ENCODE measurements at regions not wholly inside any gene's neighbourhood (a gene's known extent, or its start where the extent isn't known, plus 50 kb on each side); places are given as distances from the start of the nearest gene placed in this dataset.
"Not testable (repeated sequence)": the region's sequence is repeated elsewhere in the genome, so short reads cannot be mapped to it uniquely, and the experiment has no call there.

GRCh38 chr2:121055501-121055900 lies 229.5 kb downstream of the TFCP2L1 start:
- CTCF ChIA-PET = no interaction called here
- POLR2A ChIA-PET = no interaction called here

- ChIA-PET POLR2A (no interaction called here), CTCF (no interaction called here)
Observed at GRCh38 chr2:121058852-121059558, 226.0 kb downstream of the TFCP2L1 start.

DNA sequence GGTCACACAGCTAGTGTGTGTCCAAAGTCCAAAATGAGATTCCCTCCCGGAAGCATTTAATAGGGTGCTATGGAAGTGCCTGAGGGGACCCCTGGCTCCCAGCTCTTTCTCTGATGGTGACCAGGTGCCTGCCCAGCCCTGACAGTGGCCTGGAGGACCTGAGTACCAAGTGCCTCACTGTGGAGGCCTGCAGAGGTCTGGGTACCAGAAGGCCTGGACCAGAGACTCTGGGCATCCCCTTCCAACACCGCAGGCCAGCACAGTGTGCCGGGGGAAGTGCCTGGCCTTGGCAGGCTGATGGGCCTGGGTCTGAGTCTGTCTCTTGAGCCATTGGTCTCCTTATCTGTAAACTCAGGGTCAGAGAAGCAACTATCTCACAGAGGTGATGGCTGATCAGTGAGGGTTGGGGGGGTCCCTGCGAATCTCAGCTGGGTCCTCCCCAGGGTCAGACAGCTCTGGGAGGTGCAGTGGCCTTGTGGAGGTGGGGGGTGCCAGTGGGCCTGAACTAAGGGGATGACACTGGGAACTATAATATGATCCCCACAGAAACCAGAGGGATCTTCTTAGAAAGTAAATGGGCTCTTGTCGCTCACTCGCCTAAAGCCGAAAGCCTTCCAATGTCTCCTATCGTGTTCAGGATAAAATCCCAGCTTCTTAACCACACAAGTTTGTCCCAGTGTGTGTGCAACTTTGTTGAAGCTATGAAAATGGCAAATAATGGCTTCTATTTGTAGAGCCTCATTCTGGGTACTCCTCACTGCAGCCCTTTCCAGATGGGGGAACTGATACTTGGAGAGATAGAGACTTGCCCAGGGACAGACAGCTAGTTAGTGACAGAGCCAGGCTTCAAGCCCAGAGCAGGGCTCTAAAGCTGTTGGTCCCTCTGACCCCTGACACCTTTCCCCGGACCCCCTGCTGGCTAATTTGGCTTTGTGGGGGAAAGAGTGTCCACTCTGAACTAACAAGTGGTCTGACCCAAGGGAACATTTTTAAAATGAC lies 225.1 kb downstream of the TFCP2L1 start:
- ChIA-PET POLR2A (no interaction called here), CTCF (no interaction called here)

GRCh38 chr2:121061633-121062032 lies 223.4 kb downstream of the TFCP2L1 start:
- ChIA-PET POLR2A (no interaction called here), CTCF (no interaction called here)

DNA sequence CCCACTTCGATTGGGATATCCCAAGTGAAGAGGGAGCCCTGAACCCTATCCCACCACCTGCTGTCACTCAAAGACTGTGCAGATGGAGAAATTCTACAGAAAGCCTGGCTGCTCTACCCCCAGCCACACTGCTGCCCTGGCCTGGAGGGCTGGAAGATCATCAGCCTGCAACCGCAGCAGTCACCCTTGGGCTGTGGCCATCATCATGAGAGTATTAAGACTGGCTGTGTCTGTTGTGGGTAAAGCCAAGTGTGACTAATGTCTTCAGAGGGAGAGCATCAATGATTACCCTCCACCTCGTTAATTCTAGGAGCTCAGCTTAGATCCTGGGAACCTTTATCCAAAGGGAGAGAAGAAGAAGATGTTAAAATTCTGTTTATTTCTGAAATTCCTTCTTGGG lies 221.5 kb downstream of the TFCP2L1 start:
- ChIA-PET CTCF (no interaction called here), POLR2A (no interaction called here)

DNA sequence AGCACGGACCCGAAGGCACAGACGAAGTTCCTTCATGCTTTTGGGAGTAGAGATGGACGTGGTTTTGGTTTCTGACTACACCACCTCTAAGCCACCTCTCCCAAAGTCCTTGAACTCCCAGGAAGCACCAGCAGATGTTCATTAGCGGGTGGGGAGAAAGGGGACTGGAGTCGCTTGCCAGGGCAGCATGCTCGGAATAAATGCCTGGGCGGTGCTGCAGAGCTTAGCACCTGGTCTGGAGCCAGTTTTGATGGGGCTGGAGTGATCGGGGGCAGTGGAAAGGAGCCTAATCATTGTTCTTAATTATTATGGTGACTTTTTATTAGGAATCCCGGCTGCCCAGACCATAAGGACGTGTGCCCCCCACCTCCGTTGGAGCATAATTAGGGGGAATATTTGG lies 220.8 kb downstream of the TFCP2L1 start:
- POLR2A ChIA-PET = no interaction called here
- CTCF ChIA-PET = no interaction called here

DNA sequence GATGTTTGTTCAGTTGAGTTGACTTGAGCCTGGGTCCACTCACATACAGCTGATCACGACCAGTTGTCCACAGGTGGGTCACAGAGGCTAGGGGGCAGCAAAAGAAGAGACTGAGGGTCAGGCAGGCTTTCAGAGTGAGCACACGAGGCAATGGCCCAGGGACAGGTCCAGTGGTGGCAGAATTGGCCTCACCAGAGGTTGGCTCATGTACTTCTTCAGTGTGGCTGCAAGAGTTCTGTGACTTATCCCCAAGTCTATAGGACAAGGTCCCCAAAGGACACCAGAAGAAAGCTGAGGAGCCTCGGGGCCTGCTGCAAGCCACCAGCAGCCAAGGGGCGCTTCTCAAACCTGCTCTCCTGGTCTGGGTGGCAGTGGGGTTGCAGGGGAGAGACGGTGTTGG lies 219.8 kb downstream of the TFCP2L1 start:
- CTCF ChIA-PET = no interaction called here
- POLR2A ChIA-PET = no interaction called here

- ChIA-PET CTCF (no interaction called here), POLR2A (no interaction called here)
Observed at GRCh38 chr2:121066526-121066925, 218.5 kb downstream of the TFCP2L1 start.

DNA sequence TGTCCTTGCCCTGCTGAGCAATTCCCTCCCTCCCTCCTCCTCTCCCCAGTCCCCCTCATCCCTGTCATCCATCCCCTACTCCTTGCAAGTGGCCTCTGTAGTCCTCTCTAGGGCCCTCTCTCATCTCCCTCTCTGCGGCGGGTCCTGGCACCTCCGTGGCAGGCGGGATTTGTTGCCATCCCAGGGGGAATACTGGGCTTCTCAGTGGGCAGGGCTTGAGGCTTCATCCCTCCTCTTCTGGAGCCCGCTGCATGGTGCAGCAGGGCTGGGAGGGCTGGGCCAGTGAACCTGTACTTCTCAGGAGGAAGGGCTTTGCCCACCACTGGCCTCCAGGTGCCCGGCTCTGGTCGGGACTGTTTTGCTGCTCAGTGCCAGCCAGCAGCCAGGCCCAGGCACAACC lies 216.2 kb downstream of the TFCP2L1 start:
- POLR2A ChIA-PET = no interaction called here
- CTCF ChIA-PET = no interaction called here

- POLR2A ChIA-PET = no interaction called here
Observed at GRCh38 chr2:121069434-121069969, 215.5 kb downstream of the TFCP2L1 start.

DNA sequence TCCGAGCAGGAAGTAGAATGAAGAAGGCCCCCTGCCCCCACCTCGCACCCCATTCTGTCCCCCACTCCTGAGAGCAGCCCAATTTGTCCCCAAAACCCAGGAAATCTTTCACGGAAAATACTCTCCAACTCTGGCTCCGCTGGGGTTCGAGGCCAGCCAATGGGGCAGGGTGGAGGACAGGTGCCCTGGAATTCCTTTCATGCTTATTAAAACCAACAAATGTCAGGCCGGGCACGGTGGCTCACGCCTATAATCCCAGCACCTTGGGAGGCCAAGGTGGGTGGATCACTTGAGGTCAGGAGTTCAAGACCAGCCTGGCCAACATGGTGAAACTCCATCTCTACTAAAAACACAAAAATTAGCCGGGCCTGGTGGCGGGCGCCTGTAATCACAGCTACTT lies 214.9 kb downstream of the TFCP2L1 start:
- POLR2A ChIA-PET, CTCF ChIA-PET: not testable (repeated sequence)

More at GRCh38 chr2:121069434-121069969, 215.5 kb downstream of the TFCP2L1 start:
- CTCF ChIA-PET = no interaction called here

- CTCF ChIA-PET = interaction anchor here (0.5 kb wide), 1 partner anchor 47 kb away, joined by 3 read pairs; no protein-coding TSS in a partner anchor
- POLR2A ChIA-PET = no interaction called here
Observed at GRCh38 chr2:121071034-121071504, 213.9 kb downstream of the TFCP2L1 start.

DNA sequence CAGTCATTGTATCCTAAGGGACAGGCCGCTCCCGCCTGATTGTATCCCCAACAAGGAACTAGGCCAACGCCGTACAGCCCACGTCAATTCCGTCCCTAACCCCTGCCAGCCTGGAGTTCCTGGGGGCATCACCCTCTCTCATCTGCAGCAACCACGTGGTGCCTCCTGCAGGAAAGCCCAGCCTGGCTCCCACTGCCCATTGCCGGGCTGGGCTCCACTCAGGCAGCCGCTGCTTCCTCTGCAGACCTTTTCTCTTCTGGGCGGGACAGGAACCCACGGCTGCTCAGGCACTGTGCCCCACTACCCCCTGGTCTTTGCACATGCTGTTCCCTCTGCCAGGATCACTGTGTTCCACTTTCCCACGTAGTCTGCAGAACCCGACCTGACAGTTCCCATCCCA lies 212.2 kb downstream of the TFCP2L1 start:
- ChIA-PET CTCF (no interaction called here), POLR2A (no interaction called here)

DNA sequence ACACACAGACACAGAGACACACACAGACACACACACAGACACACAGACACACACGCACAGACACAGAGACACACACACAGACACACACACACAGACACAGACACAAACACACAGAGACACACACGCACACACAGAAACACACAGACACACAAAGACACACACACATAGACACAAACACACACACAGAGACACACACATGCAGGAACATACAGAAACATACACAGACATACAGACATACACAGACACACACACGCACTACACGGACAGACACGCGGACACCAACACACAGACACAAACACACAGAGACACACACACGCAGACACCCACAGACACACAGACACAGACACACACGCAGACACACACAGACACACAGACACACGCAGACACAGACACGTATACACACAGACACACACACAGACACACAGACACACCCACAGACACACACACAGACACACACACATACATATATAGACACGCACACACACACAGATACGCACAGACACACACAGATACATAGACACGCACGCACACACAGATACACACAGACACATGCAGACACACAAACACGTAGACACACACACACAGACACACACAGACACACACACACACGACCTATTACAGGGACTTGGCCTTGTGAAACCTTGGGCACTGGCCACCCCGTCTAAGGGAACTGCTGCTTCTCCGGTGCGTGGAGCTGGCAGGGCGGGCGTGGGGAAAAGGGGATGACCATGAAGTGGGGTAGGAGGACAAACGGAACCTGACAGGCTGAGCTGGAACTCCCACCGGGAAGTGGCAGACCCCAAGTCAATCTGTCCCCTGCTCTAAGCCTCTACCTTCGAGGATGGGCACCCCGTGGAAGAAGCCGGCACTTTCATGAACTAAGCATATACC lies 211.4 kb downstream of the TFCP2L1 start:
- ChIA-PET CTCF (no interaction called here), POLR2A (no interaction called here)

GRCh38 chr2:121074293-121074932 lies 210.6 kb downstream of the TFCP2L1 start:
- ChIA-PET POLR2A (no interaction called here), CTCF (no interaction called here)

DNA sequence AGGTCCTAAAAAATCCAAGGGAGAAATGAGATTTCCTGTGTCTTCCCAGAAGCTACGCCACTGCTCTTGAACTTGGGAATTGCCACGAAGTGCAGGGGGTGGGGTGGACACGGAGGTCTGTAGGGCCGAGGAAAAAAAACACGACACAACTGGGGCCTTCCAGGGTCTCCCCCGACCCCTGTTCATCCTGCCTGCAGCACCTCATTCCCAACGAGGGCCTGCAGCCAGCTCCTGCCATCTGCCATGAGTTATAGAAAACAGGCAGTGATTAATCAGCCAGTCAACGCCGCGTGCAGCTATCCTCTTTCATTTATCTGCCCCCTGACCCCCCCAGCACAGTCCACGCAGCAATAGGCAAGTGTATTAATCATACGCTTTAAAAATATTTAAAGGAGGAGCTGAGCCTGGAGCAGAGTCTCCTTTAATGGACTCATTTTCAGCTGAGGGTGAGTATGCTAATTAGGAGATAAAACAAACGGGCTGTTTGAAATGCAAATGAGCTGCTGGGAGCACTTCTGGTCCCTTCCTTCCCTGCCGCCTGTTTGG lies 209.9 kb downstream of the TFCP2L1 start:
- POLR2A ChIA-PET = no interaction called here
- CTCF ChIA-PET = no interaction called here

DNA sequence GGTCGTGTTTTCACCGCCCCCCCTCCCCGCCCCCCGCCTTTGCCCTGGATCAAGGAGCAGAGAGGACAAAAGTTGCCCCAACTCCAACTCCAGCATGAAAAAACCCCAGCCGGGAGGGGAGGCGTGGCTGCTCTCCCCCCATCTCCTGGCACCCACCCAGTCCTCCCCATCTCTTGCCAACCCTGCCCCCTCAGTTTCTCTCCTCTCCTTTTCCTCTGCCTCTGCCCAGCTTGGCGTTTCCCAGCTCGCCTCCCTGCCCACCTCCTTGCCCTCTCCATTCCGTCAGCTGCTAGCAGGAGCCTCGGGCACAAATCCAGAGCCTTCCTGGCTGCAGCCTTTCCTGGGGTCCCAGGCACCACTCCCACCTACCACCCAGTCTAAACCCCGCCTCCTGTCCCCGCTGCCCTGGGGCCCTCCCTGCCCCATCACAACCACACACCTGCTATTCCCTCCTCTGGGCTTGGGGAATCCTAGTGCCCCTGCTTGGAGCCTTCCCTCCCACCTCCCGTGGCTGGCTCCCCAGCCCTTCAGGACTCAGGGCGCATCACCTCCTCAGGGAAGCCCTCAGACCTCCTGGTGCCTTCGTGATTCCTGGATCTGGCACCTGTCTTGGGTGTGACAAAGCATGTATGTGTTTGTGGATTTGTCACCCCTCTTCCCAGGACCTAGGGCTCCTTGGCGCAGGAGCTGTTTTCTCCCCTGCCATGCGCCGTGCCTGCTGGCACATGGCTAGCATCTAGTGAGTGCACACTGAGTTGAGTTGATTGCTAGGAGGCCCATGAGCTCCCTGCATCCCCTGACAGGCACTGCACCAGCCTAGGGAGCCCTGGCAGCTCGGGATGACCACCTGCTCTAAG lies 209.1 kb downstream of the TFCP2L1 start:
- POLR2A ChIA-PET = no interaction called here
- CTCF ChIA-PET = interaction anchor here (0.5 to 0.7 kb wide), 2 partner anchors 16 to 81 kb away, joined by 3 read pairs; no protein-coding TSS in a partner anchor

DNA sequence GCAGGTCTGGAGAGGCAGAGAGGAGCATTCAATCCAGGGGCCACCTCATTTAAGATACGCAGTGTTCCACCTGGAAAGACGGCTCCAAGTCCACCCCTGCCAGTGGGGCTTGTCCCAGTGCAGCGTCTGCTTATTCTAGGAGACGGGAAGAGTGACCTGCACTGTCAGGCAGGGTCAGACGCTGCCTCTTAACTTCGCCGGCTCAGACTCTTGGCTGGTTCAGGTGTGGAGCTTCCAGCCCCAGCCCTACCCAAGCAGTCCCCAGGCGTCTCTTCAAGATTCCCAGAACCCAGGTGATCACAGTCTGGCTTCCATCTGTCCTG lies 208.5 kb downstream of the TFCP2L1 start:
- POLR2A ChIA-PET = no interaction called here

More for the DNA sequence above, 208.5 kb downstream of the TFCP2L1 start:
- CTCF ChIA-PET = interaction anchor here (0.5 to 0.7 kb wide), 2 partner anchors 15 to 80 kb away, joined by 3 read pairs; no protein-coding TSS in a partner anchor
